HCT116 (cell line): ENCODE measurements at regions not wholly inside any gene's neighbourhood (a gene's known extent, or its start where the extent isn't known, plus 50 kb on each side); places are given as distances from the start of the nearest gene placed in this dataset.

Source experiments
- ATAC-seq: fragments of 200-7000 bp; cut with Tn5 transposase; 2 replicates; pipeline ENCODE4 v1.9.1; 2020; ENCODE audit warnings: mild to moderate bottlenecking, moderate library complexity
- BruUV-seq: library from RNA; stranded (reverse); fragments of 400-500 nt; replicated peaks from 2 replicates; lab custom pipeline; 2021; lab: Mats Ljungman, UMichigan
- CTCF ChIA-PET: fragments of 300-600 bp; sonication (Branson Sonifier 250); formaldehyde crosslinking; loops from one replicate; lab custom pipeline; 2021; ENCODE audit warnings: antibody characterized with exemption; lab: Charles Lee
- POLR2A ChIA-PET: fragments of 300-600, 350-600 bp; sonication (Branson Sonifier 250); formaldehyde crosslinking; loops from one replicate; lab custom pipeline; 2021; ENCODE audit warnings: antibody characterized with exemption; lab: Charles Lee
- RAD21 ChIA-PET, 2 experiments: fragments of 300-600 bp; sonication (Branson Sonifier 250); formaldehyde crosslinking; loops; one replicate each; lab custom pipeline; 2023; ENCODE audit warnings: low total read pairs in 2 of 2; ENCODE audit not compliant: uncharacterized antibody in 2 of 2, unreplicated experiment in 2 of 2, low non-redundant PET in 1 of 2; lab: Charles Lee
- DNase-seq: peaks from one replicate; pipeline ENCODE4 v3.0.0-alpha.2; 2010; ENCODE audit warnings: low read depth, low spot score
- H2AFZ ChIP-seq: fragments of 200-600 bp; shearing (Covaris generic), sonication (generic); 2 replicates; pipeline ENCODE4 v1.6.1; 2017; ENCODE audit warnings: low read depth, mixed run types, mixed read lengths, antibody characterized with exemption, low read length; ENCODE audit not compliant: poor library complexity, severe bottlenecking
- H3K27ac ChIP-seq: 2 replicates; pipeline ENCODE4 v1.5.1; 2012; ENCODE audit warnings: low read depth, low read length
- H3K27me3 ChIP-seq: fragments of 200-600 bp; sonication (generic); 2 replicates; pipeline ENCODE4 v1.6.1; 2016; ENCODE audit warnings: mixed run types, low read length, mixed read lengths; ENCODE audit not compliant: insufficient read depth
- H3K36me3 ChIP-seq, 2 experiments: fragments of 200-500 bp in 1 of 2; fragments of 200-600 bp in 1 of 2; sonication (Bioruptor generic) in 1 of 2; sonication (generic) in 1 of 2; 2 replicates each; pipeline versions ENCODE4 v1.5.1 to v1.6.1; 2014 to 2016; ENCODE audit warnings: low read length in 2 of 2, inconsistent platforms in 1 of 2, mixed read lengths in 1 of 2, mixed run types in 1 of 2; ENCODE audit not compliant: insufficient read depth in 2 of 2, control insufficient read depth in 1 of 2
- H3K4me1 ChIP-seq, 2 experiments: fragments of 200-600 bp in 1 of 2; sonication (generic) in 1 of 2; 2 replicates each; pipeline versions ENCODE4 v1.5.1 to v1.6.1; 2012 to 2017; ENCODE audit warnings: low read length in 2 of 2, inconsistent platforms in 1 of 2, mild to moderate bottlenecking in 1 of 2, mixed read lengths in 1 of 2, mixed run types in 1 of 2, moderate library complexity in 1 of 2; ENCODE audit not compliant: insufficient read depth in 2 of 2, control insufficient read depth in 1 of 2
- H3K4me2 ChIP-seq: fragments of 200-600 bp; sonication (generic); 2 replicates; pipeline ENCODE4 v1.6.1; 2017; ENCODE audit warnings: mixed run types, low read length, mixed read lengths
- H3K4me3 ChIP-seq, 2 experiments: fragments of 200-600 bp in 1 of 2; sonication (generic) in 1 of 2; replicated peaks in 1 of 2; 2 replicates each; pipeline ENCODE4 v1.5.1; 2011 to 2016; ENCODE audit warnings: low read length in 2 of 2, control low read depth in 1 of 2, low read depth in 1 of 2, mild to moderate bottlenecking in 1 of 2, mixed read lengths in 1 of 2, mixed run types in 1 of 2
- H3K79me2 ChIP-seq: fragments of 200-600 bp; sonication (generic); 2 replicates; pipeline ENCODE4 v1.6.1; 2017; ENCODE audit warnings: mild to moderate bottlenecking, mixed run types, low read length, moderate library complexity, mixed read lengths; ENCODE audit not compliant: insufficient read depth
- H3K9ac ChIP-seq: fragments of 200-600 bp; sonication (generic); 2 replicates; pipeline ENCODE4 v1.6.1; 2016; ENCODE audit warnings: low read length, mixed read lengths
- H3K9me2 ChIP-seq: fragments of 200-600 bp; sonication (generic), shearing (Covaris generic); 2 replicates; pipeline ENCODE4 v1.6.1; 2017; ENCODE audit warnings: mixed run types, mild to moderate bottlenecking, moderate library complexity; ENCODE audit not compliant: insufficient read depth
- H3K9me3 ChIP-seq, 2 experiments: fragments of 200-500 bp in 1 of 2; fragments of 200-600 bp in 1 of 2; sonication (Bioruptor generic) in 1 of 2; sonication (generic) in 1 of 2; 2 replicates each; pipeline ENCODE4 v1.6.1; 2014 to 2017; ENCODE audit warnings: low read length in 2 of 2, mixed read lengths in 2 of 2, inconsistent platforms in 1 of 2, low read depth in 1 of 2, mild to moderate bottlenecking in 1 of 2, mixed run types in 1 of 2, moderate library complexity in 1 of 2; ENCODE audit not compliant: control insufficient read depth in 1 of 2, insufficient read depth in 1 of 2
- H4K20me1 ChIP-seq: fragments of 200-600 bp; sonication (generic), shearing (Covaris generic); 2 replicates; pipeline ENCODE4 v1.6.1; 2017; ENCODE audit warnings: mixed run types, mild to moderate bottlenecking, moderate library complexity; ENCODE audit not compliant: insufficient read depth
- CBX3 ChIP-seq: IDR thresholded peaks from 2 replicates; pipeline ENCODE4 v1.6.1; 2012; ENCODE audit warnings: low read depth
- CEBPB ChIP-seq: IDR thresholded peaks from 2 replicates; pipeline ENCODE4 v1.6.1; 2012; ENCODE audit warnings: low read depth
- ELF1 ChIP-seq: IDR thresholded peaks from 2 replicates; pipeline ENCODE4 v1.6.1; 2012; ENCODE audit warnings: low read depth, borderline replicate concordance
- JUND ChIP-seq: IDR thresholded peaks from 2 replicates; pipeline ENCODE4 v1.6.1; 2012
- MAX ChIP-seq: IDR thresholded peaks from 2 replicates; pipeline ENCODE4 v1.6.1; 2012
- RAD21 ChIP-seq: IDR thresholded peaks from 2 replicates; pipeline ENCODE4 v1.6.1; 2012; ENCODE audit warnings: low read depth, mild to moderate bottlenecking
- SIN3A ChIP-seq: IDR thresholded peaks from 2 replicates; pipeline ENCODE4 v1.6.1; 2012; ENCODE audit warnings: low read depth
- SP1 ChIP-seq: IDR thresholded peaks from 2 replicates; pipeline ENCODE4 v1.6.1; 2012; ENCODE audit warnings: low read depth
- YY1 ChIP-seq: IDR thresholded peaks from 2 replicates; pipeline ENCODE4 v1.6.1; 2011; ENCODE audit warnings: low read length, low read depth, moderate library complexity, mild to moderate bottlenecking; ENCODE audit not compliant: insufficient replicate concordance; ENCODE audit errors: extremely low read depth
- ZBTB33 ChIP-seq: IDR thresholded peaks from 2 replicates; pipeline ENCODE4 v1.6.1; 2011; ENCODE audit warnings: mild to moderate bottlenecking, low read length, moderate library complexity; ENCODE audit not compliant: insufficient replicate concordance; ENCODE audit errors: extremely low read depth
- ZFX ChIP-seq: fragments of 450-650 bp; IDR thresholded peaks from 2 replicates; pipeline ENCODE4 v1.6.1; 2017
- ZNF274 ChIP-seq: fragments of 200-500 bp; sonication (Bioruptor generic); IDR thresholded peaks from 2 replicates; pipeline ENCODE4 v1.6.1; 2014; ENCODE audit warnings: mild to moderate bottlenecking, low read depth, low read length, inconsistent platforms
- intact Hi-C: fragments of 100-400 bp; cut with micrococcal nuclease; formaldehyde crosslinking; loops from 2 replicates; pipeline ENCODE4 v1.10.0; 2022

- Histone ChIP-seq H3K36me3 (no peaks in the 10 kb centered on the region), H3K4me1 (no peaks in the 10 kb centered on the region), H3K9ac (no peak overlapping the region), H3K79me2 (no peaks in the 10 kb centered on the region), H3K4me2 (no peak overlapping the region), H3K4me3 (no peak overlapping the region), H3K9me3 (no peaks in the 10 kb centered on the region), H3K27me3 (no peaks in the 10 kb centered on the region), H2AFZ (peak overlapping the region; percentile 28), H3K9me2 (no peaks in the 10 kb centered on the region), H4K20me1 (no peaks in the 10 kb centered on the region), H3K27ac (no peak overlapping the region)
- BruUV-seq: no TSS peak
- POLR2A ChIA-PET: no interaction called here
- TF ChIP-seq MAX (no peak), SP1 (no peak), ZNF274 (no peak), SIN3A (no peak), ZFX (no peak), ELF1 (no peak), CBX3 (no peak), JUND (no peak)
- intact Hi-C loops: no loop called here
- ATAC-seq (no peak), DNase-seq (no peak)
- CTCF ChIA-PET: no interaction called here
- RAD21 ChIA-PET: no interaction called here
Observed at GRCh38 chr4:130257271-130257670, 1161.3 kb downstream of the C4orf33 start.

- ChIA-PET CTCF (no interaction called here), RAD21 (no interaction called here)
Observed at GRCh38 chr4:130266814-130267213, 1170.9 kb downstream of the C4orf33 start.

More at GRCh38 chr4:130266814-130267213, 1170.9 kb downstream of the C4orf33 start:
- Histone ChIP-seq H3K9me3 (no peaks in the 10 kb centered on the region), H3K9me2 (no peaks in the 10 kb centered on the region), H3K4me3 (no peak overlapping the region), H3K9ac (no peak overlapping the region), H3K79me2 (no peaks in the 10 kb centered on the region), H3K27ac (no peak overlapping the region), H3K4me2 (no peak overlapping the region), H2AFZ (no peak overlapping the region), H3K27me3 (no peaks in the 10 kb centered on the region), H4K20me1 (no peaks in the 10 kb centered on the region), H3K4me1 (no peaks in the 10 kb centered on the region), H3K36me3 (no peaks in the 10 kb centered on the region)
- ATAC-seq (no peak), DNase-seq (no peak)
- no TSS peak for BruUV-seq
- POLR2A ChIA-PET: no interaction called here
- intact Hi-C loops: no loop called here
- TF ChIP-seq ZBTB33: no peak
- no peak for TF ChIP-seq RAD21
- no peak for TF ChIP-seq YY1
- TF ChIP-seq CEBPB: no peak
